ENCODE measurements at regions not wholly inside any gene's neighbourhood (a gene's known extent, or its start where the extent isn't known, plus 50 kb on each side); places are given as distances from the start of the nearest gene placed in this dataset.

DNA sequence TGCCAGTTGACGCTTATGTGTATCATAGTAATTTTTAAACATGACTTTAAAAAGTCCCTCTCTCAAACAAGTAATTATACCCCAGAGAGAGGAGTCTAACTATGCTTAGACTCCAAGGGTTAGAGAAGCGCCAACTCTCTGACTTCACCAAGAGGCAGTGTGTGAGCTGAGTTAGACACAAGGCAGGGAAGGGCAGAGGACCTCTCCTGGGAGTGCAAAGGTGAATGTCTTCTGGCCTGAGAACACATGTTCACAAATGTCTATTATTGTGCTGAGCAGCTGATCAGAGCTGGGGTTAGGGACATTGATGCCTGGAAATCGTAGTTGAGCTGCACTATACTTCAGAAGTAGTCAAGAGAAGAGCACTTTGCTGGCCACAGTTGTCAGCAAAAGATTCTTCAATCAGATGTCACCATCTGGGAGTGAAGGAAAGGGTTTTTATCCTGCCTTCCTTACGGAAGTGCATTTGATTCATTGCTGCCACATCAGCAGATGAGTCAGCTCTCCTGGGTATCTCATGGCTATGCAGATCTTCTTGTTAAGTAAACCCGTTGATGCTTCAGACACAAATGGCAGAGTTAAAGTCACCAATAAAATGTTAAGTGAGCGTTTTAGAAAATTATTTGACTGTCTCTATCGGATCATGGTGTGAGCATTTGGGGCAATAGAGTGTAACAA lies 283.2 kb upstream of the ARGLU1 start:
- Mint-ChIP-seq H3K27me3 (no peaks in the 10 kb centered on the region), H3K9me3 (no peaks in the 10 kb centered on the region), H3K27ac (no peak overlapping the region)

GRCh38 chr13:106846571-106847448 lies 278.9 kb upstream of the ARGLU1 start:
- Mint-ChIP-seq H3K36me3 (no peaks in the 10 kb centered on the region), H3K27me3 (no peaks in the 10 kb centered on the region), H3K27ac (no peak overlapping the region), H3K4me1 (no peaks in the 10 kb centered on the region), H3K4me3 (no peak overlapping the region), H3K9me3 (no peaks in the 10 kb centered on the region)
- ATAC-seq, result no peak

More for the DNA sequence above, 283.2 kb upstream of the ARGLU1 start:
- H3K4me3 Mint-ChIP-seq, result no peak overlapping the region
- H3K36me3 Mint-ChIP-seq, result no peaks in the 10 kb centered on the region
- ATAC-seq, result no peak
- H3K4me1 Mint-ChIP-seq, result no peaks in the 10 kb centered on the region

GRCh38 chr13:106836186-106836802 lies 268.4 kb upstream of the ARGLU1 start:
- Mint-ChIP-seq H3K36me3 (no peaks in the 10 kb centered on the region), H3K27ac (no peak overlapping the region), H3K4me1 (no peaks in the 10 kb centered on the region), H3K9me3 (peaks cover 5% of the 10 kb centered on the region), H3K27me3 (no peaks in the 10 kb centered on the region), H3K4me3 (no peak overlapping the region)
- ATAC-seq, result no peak

- Mint-ChIP-seq H3K27me3 (no peaks in the 10 kb centered on the region), H3K4me1 (no peaks in the 10 kb centered on the region), H3K4me3 (no peak overlapping the region), H3K36me3 (no peaks in the 10 kb centered on the region), H3K27ac (no peak overlapping the region), H3K9me3 (peaks cover 5% of the 10 kb centered on the region)
- ATAC-seq, result no peak
These were observed 267.5 kb upstream of the ARGLU1 start for GRCh38 chr13:106835477-106835876.

- peaks cover 6% of the 10 kb centered on the region for H3K9me3 Mint-ChIP-seq
- ATAC-seq, result no peak
- no peak overlapping the region for H3K27ac Mint-ChIP-seq
- H3K4me3 Mint-ChIP-seq, result no peak overlapping the region
- H3K4me1 Mint-ChIP-seq, result no peaks in the 10 kb centered on the region
- no peaks in the 10 kb centered on the region for H3K27me3 Mint-ChIP-seq
- no peaks in the 10 kb centered on the region for H3K36me3 Mint-ChIP-seq
These were observed 254.0 kb upstream of the ARGLU1 start for GRCh38 chr13:106821979-106822378.

DNA sequence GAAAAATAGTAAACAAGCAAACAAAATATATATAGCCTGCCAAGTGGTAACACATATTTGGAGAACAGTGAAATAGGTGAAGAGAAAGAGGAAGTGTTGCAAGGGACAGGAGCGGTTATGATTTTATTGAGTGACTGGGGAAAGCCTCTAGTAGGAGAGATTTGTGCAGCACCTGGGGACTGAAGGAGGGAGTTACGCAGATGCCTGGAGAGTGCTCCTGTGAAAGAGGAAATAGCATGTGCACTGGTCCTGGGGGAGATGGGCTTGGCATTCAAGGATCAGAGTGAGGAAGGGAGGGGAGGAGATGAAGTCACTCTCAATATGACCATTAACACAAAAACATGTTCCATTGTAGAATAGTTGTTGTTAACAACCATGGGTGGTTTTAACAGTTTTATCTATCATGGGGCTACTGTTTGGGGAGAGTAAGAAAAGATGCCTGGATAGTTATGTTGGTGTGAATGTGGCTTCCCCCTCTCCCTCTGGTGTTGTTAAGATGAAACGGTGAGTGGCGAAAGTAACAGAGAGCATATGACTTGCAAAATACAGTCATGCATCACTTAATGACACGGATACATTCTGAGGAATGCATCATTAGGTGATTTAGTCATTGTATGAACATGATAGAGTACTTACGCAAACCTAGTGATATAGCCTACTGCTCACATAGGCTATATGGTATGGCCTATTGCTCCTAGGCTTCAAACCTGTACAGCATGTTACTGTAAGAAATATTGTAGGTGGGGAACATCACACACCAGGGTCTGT lies 251.7 kb upstream of the ARGLU1 start:
- Mint-ChIP-seq H3K4me1 (no peaks in the 10 kb centered on the region), H3K27me3 (no peaks in the 10 kb centered on the region), H3K9me3 (peaks cover 4% of the 10 kb centered on the region), H3K4me3 (no peak overlapping the region), H3K27ac (no peak overlapping the region), H3K36me3 (no peaks in the 10 kb centered on the region)
- peak; percentile 20 for ATAC-seq

GRCh38 chr13:106818971-106819370 lies 251.0 kb upstream of the ARGLU1 start:
- no peak overlapping the region for H3K27ac Mint-ChIP-seq
- H3K4me3 Mint-ChIP-seq, result no peak overlapping the region
- H3K4me1 Mint-ChIP-seq, result no peaks in the 10 kb centered on the region
- no peaks in the 10 kb centered on the region for H3K36me3 Mint-ChIP-seq
- H3K9me3 Mint-ChIP-seq, result peaks cover 4% of the 10 kb centered on the region
- ATAC-seq, result no peak
- H3K27me3 Mint-ChIP-seq, result no peaks in the 10 kb centered on the region

DNA sequence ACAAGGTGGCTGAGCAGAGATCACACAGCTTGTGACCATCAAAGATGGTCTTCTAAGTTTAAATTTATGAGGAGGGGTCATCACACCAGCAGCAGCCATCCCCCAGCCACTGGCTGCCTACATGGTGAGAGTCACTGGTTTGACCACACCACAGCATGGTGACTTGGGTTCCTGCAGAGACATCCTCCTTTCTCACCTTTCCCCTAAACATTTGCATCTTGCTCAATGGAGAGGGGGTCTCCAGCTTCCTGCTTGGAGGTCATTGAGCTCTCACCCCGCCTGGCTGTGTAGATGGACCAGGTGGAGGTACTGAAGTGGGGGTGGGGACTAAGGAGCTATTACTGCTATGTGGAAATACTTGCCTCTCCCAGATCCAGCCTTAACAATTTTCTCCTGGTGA lies 247.6 kb upstream of the ARGLU1 start:
- Mint-ChIP-seq H3K4me3 (no peak overlapping the region), H3K36me3 (no peaks in the 10 kb centered on the region), H3K9me3 (peaks cover 4% of the 10 kb centered on the region)

GRCh38 chr13:106814463-106814862 lies 246.5 kb upstream of the ARGLU1 start:
- H3K27me3 Mint-ChIP-seq, result no peaks in the 10 kb centered on the region
- ATAC-seq, result no peak
- H3K4me3 Mint-ChIP-seq, result no peak overlapping the region
- no peak overlapping the region for H3K27ac Mint-ChIP-seq
- H3K36me3 Mint-ChIP-seq, result no peaks in the 10 kb centered on the region
- H3K9me3 Mint-ChIP-seq, result peaks cover 3% of the 10 kb centered on the region
- no peaks in the 10 kb centered on the region for H3K4me1 Mint-ChIP-seq

More for the DNA sequence above, 247.6 kb upstream of the ARGLU1 start:
- H3K27me3 Mint-ChIP-seq, result no peaks in the 10 kb centered on the region
- no peak overlapping the region for H3K27ac Mint-ChIP-seq
- H3K4me1 Mint-ChIP-seq, result no peaks in the 10 kb centered on the region
- ATAC-seq, result no peak

DNA sequence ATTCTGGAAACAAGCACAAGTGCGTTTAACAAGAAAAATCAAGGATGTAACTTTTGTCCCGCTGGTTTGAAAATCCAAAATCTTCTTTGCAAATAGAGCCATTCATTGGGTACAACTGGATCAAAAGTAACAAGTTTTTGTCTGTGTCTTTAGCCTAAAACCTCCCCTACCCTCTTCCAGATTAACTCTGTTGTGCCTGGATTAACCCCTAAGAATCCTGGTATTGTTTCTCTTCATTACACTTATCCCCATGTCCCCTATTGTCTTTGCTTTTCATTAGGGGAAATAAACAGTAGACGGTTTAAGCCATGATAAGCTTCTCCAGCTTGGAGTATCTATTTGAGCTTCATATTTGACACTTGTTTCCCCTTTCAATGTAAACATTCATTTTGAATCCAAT lies 242.1 kb upstream of the ARGLU1 start:
- no peaks in the 10 kb centered on the region for H3K9me3 Mint-ChIP-seq
- H3K27ac Mint-ChIP-seq, result no peak overlapping the region
- no peaks in the 10 kb centered on the region for H3K36me3 Mint-ChIP-seq
- no peak overlapping the region for H3K4me3 Mint-ChIP-seq
- H3K27me3 Mint-ChIP-seq, result no peaks in the 10 kb centered on the region
- ATAC-seq, result no peak
- H3K4me1 Mint-ChIP-seq, result no peaks in the 10 kb centered on the region

- Mint-ChIP-seq H3K27me3 (no peaks in the 10 kb centered on the region), H3K27ac (no peak overlapping the region), H3K36me3 (no peaks in the 10 kb centered on the region), H3K4me1 (no peaks in the 10 kb centered on the region), H3K4me3 (no peak overlapping the region), H3K9me3 (no peaks in the 10 kb centered on the region)
- ATAC-seq, result no peak
These were observed 237.1 kb upstream of the ARGLU1 start for GRCh38 chr13:106804991-106805390.

DNA sequence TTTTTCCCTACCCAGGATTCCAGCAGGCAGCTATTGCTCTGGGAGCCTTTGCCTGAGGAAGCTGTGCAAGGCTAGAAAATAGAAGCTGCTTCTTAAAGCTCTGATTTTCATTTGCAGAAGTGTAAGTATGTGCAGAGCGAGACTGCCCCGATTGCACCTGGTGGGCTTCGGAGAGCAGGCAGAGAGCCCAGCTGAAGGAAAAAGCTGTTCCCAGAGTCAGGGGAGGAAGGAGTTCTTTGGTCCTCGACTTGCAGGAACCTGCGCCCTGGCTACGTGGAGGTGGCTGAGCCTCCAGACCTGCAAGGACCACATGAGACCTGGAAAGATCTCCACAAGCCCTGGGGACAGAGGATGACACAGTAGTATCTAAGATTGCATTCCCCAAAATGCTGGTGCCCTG lies 235.0 kb upstream of the ARGLU1 start:
- no peaks in the 10 kb centered on the region for H3K4me1 Mint-ChIP-seq
- no peak overlapping the region for H3K27ac Mint-ChIP-seq
- ATAC-seq, result no peak
- no peaks in the 10 kb centered on the region for H3K9me3 Mint-ChIP-seq
- H3K4me3 Mint-ChIP-seq, result no peak overlapping the region
- H3K27me3 Mint-ChIP-seq, result no peaks in the 10 kb centered on the region
- no peaks in the 10 kb centered on the region for H3K36me3 Mint-ChIP-seq

- no peak for ATAC-seq
- no peak overlapping the region for H3K4me3 Mint-ChIP-seq
- H3K9me3 Mint-ChIP-seq, result peaks cover 2% of the 10 kb centered on the region
- H3K27me3 Mint-ChIP-seq, result no peaks in the 10 kb centered on the region
- no peaks in the 10 kb centered on the region for H3K4me1 Mint-ChIP-seq
- no peak overlapping the region for H3K27ac Mint-ChIP-seq
- H3K36me3 Mint-ChIP-seq, result no peaks in the 10 kb centered on the region
These were observed 231.9 kb upstream of the ARGLU1 start for GRCh38 chr13:106799781-106800335.

- no peaks in the 10 kb centered on the region for H3K4me1 Mint-ChIP-seq
- ATAC-seq, result no peak
- no peak overlapping the region for H3K27ac Mint-ChIP-seq
- peaks cover 2% of the 10 kb centered on the region for H3K9me3 Mint-ChIP-seq
- no peaks in the 10 kb centered on the region for H3K36me3 Mint-ChIP-seq
- no peaks in the 10 kb centered on the region for H3K27me3 Mint-ChIP-seq
- peak overlapping the region; percentile 15 for H3K4me3 Mint-ChIP-seq
These were observed 229.2 kb upstream of the ARGLU1 start for GRCh38 chr13:106797081-106797640.
